ENCODE measurements at regions not wholly inside any gene's neighbourhood (a gene's known extent, or its start where the extent isn't known, plus 50 kb on each side); places are given as distances from the start of the nearest gene placed in this dataset.

GRCh38 chr14:58866391-58866790 is 228.6 kb downstream of the DACT1 start (continued):
- no peak for TF ChIP-seq E2F6 (IDR thresholded peaks at IDR 0.05)
- no peak for TF ChIP-seq KDM5A (IDR thresholded peaks at IDR 0.05; ENCODE audit: low read length)
- no peak for TF ChIP-seq CTCF (IDR thresholded peaks at IDR 0.05; ENCODE audit: control extremely low read depth in 1 of 3, insufficient read depth in 1 of 3, low read depth in 1 of 3, low read length in 3 of 3)
